HG03103 (cell line): ENCODE measurements at regions not wholly inside any gene's neighbourhood (a gene's known extent, or its start where the extent isn't known, plus 50 kb on each side); places are given as distances from the start of the nearest gene placed in this dataset.
"Not testable (repeated sequence)": the region's sequence is repeated elsewhere in the genome, so short reads cannot be mapped to it uniquely, and the experiment has no call there.

Experiments used
- ATAC-seq: cut with Tn5 transposase; IDR thresholded peaks from one replicate; pipeline ENCODE4 v1.9.1; 2021; ENCODE audit warnings: low read depth; ENCODE audit not compliant: unreplicated experiment

DNA sequence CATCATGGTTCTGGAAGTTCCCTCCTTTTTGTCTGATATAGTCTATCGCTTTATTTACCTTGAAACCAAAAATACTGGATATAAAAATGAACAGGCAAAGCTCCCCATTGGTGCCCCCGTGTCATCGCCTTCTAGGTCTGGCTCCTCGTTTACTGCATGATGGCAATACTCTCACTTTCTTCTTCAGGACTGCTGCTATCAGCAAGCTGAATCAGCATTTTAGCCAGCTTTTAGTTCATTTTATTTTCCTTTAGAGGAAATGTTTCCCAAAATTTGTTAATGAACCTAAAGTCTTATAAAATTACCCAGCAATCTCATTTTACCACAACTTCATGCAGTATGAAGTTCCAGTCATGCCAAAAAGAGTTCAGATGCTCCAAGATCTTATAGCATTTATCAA is 80.5 kb downstream of the ZIC3 start:
- ATAC-seq = no peak

DNA sequence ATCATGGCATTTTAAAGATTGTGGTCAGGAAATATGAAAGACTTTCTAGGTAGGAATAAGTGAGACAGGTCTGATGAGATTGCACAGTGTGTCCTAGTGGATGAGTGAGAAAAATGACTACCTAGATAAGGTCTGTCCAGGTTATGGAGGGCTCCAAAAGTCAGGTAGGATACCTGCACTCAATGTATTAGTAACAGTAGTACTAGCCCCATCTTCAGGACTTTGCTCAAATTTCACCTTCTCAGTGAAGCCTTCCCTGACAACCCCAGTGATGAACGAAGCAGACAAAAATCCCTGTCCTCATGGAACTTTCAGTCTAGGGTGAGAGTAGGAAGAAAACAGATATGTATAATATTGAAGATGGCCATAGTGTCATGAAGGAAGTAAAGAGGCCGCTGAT is 85.7 kb downstream of the ZIC3 start:
- ATAC-seq = no peak

DNA sequence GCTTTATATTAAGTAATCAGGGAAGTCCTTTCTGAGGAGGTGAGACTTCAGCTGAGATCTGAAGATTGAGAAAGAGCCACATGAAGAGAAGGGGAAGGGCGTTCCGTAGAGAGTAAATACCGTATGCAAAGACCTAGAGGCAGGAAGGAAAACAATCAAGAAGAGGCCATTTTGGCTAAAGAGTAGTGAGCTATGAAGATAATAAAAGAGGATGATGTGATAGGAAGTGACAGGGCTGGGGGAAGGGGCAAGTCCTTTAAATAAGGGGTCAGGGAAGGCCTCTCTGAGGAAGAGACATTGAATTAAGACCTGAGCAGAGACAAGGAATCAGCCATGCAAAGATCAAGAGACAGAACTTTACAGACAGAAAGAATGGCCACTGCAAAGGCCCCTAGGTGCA is 86.2 kb downstream of the ZIC3 start:
- ATAC-seq = no peak

DNA sequence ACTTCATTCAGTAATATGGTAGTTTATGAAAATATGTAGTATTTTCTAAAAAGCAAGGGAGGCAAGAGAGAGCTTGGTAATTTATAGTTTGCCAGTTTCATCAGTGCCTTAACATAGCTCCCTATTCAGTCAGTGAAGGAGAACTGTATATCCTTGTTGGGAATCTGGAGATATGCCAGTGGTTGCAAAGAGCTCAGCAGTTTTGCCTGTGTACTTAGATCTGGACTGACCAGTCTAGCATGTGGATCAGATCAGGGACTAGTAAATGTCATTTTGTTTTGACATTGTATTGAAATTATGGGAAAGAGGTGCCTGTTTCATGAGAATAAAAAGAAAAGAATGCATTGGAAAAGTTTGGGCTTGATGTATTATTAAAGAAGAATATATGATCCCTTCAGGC is 88.6 kb downstream of the ZIC3 start:
- no peak for ATAC-seq

DNA sequence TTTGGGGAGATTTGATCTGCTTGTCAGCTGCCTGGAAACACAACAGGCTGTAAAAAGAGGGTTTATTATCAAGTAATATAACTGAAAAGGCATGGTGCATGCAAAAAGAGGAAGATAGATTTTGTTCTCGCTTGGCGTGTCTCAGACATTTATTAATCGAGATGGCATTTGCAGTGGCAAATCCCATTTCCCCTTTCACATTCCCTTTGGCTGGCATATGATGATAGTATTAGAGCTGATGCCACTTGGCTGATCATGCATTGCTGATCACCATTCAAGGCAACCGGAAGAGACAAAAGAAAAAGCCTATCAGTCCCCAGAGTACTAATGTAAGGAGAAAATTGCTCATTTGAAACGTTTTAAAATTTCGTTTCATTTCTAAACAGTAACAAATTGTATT is 101.8 kb downstream of the ZIC3 start:
- ATAC-seq = no peak

DNA sequence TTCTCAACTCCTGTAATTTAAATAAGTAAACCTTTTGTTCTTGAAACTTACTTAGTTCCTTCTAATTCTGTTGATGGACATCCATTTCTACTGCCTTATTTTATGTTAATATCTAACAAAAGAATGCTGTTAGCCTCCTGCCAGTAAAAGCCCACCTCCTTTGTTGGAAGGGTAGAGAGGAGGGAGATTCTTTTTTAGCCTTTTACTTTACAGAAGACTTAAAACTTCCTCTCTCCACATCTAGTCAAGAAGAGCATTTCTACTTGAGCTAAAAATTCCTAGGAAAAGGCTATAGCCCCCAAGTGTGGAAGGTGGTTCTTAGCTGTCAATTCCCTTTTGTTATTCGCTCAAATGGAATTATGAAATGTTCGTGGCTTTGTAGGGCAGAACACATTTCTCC is 118.7 kb downstream of the ZIC3 start:
- no peak for ATAC-seq

DNA sequence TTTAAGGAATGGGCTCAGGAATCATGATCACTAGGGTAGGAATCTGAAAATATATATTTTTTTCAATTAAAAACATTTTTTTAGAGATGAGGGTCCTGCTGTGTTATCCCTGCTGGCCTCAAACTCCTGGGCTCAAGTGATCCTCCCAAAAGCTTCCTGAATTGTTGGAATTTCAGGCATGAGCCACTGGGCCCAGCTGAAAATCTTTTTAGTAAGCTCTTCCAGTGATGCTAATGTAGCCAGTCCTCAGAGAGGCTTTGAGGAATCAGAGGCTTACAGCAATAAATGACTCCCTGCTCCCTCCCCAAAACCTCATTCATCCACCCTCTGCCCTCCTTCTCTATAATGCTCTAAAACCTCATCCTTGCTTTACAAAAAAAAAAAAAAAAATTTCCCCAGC is 129.5 kb downstream of the ZIC3 start:
- no peak for ATAC-seq

DNA sequence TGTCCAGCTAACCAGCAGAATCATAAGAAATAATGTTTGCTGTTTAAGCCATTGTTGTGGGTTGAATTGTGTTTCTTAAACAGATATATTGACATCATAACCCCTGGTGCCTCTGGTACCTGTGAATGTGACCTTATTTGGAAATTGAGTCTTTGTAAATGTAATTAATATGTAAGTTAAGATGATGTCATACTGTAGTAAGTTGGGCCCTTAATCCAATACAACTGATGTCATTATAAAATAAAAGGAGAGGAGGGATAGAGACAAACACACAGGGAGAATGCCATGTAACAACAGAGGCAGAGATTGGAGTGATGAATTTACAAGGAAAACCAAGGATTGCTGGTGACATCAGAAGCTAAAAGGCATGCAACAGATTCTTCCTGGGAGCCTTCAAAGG is 141.4 kb downstream of the ZIC3 start:
- ATAC-seq = no peak

DNA sequence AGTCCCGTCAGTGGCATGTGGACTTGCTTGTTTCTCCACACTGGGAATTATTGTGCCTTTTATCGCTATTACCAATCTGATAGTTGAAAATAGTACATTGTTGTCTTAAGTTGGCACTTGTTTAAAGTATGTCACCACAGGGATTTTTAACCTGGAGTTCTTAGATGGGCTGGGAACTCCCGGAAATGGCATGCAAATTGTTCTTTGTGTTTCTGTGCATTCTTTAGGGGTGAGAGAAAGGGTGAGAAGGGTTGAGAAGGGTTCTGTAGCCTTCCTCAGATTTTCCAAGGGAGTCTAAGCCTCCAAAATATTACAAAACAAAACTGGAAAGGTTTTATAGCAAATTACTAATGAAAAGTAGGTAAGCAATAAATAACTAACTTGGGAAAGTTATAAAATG is 176.9 kb downstream of the ZIC3 start:
- ATAC-seq = no peak

DNA sequence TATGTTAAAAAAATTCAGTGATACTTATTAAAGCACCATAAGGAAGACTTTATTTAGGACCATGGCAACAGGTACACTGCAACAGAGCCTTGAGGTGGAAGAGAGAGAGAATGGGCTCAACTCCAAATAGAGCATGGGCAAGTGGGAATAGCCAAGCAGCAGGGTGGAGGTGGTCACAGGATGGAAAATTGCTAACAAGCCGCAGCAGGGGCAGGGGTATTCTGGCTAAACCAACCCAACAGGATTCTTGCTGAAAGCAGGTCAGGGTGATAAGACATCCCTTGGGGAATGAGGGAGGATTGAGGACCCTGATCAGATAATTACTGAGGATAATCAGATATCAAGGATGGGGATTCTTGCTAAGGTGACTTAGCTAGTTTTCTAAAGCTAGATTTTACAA is 177.5 kb downstream of the ZIC3 start:
- no peak for ATAC-seq

DNA sequence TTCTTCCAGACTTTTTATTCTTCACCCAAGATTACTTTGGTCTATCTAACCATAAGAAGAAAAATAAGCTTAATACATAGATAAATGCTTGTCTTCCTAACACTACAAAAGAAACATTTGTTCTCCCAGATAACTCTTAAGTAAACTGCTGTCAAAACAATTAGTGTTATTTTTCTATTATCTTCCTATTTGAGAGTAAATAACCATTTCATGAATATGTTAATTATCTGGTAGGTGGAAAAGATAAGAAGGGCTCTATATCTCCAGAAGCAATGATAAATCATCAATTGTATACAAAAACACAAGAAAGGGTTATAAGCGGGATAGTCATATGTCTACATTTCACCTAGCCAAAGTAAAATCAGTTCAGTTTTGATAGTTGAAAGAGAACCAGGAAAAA is 180.4 kb downstream of the ZIC3 start:
- no peak for ATAC-seq

DNA sequence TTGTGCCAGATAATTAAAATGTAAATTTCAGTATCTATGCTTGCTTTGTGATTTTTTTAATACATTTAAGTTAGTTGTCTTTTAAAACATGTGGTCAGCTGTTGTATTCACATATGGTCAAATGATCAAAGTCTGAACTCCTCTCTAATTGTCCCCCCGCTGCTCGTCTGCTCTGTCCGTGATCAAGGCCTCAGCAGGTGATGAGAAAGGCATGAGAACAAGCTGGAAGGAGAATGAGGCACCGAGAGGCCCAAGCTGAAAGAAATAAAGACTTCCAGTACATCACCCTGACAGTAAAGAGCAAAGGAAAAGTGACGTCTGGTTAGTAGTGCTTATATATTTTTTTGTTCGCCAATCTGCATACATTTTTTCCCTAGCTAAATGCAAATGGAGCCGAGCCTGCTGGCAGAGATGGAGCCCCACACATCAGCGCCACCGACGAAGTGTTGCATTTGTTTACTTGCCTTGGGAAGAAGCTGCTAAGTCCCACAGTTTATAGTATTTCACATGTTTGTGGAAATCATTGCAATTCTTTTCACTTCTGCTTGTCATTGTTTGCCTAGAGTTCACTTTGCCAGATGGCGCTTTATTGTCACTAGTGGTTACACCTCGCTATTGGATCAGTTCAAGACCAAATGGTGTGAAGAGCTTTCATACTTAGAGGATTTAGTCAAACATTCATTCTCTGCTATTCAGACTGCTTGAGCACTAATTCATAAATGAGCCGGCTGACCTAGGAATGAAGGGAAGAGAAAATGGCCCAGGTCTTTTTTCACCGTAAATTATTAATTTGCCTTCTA is 181.5 kb downstream of the ZIC3 start:
- no peak for ATAC-seq

DNA sequence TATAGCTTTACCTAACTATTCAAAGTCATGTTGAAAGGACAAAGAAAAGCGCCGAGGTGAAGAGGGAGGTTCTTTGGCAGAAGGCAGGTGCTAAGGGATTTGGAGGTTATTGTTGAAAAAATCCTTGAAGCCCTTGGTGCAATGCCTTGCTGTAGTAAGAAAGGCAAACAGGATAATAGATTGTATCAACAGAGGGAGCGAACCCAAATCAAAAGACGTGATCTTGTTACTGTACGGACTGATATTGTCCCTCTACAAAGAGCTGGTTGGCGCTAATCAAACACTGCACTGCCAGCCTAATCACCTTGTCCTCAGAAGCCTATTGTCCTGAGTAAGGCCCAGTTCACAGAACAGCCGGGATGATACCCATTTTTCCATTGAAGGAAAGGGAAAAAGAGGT is 182.9 kb downstream of the ZIC3 start:
- no peak for ATAC-seq

DNA sequence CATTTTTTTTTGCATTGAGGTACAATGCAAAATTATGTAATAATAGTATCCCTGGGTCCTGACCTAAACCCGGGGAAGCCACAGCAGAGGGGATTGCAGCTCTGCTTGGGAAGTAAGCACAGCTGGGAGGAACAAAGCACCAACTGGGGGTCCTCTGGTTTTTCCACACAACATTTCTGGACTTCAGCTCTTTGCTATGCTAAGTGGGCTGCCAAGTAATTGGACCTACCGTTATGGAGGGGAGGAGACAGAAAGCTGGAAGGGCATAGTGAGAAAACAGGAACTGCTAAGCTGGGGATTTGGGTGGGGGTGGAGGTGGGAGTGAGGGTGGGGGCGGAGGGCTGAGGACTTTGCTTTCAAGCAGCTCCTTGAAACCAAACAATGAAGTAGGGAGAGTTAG is 183.3 kb downstream of the ZIC3 start:
- no peak for ATAC-seq

DNA sequence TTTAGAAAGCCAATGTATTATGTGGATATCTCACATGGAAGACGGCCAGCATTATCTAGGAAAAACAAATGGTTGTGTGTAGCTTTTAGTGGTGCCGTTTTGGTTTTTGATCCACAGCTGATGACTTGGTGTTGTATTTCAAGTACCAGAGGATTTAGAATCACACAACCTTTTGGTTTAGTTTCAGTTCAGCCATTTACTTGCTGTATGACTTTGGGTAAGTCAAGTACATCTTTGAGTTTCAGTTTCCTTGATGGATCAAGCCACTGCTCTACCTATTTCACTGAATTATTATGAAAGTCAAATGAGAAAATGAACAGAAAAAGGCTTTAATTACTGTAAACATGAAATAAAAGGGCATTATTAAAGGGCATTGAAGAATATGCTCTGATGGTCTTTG is 205.6 kb downstream of the ZIC3 start:
- ATAC-seq = no peak

DNA sequence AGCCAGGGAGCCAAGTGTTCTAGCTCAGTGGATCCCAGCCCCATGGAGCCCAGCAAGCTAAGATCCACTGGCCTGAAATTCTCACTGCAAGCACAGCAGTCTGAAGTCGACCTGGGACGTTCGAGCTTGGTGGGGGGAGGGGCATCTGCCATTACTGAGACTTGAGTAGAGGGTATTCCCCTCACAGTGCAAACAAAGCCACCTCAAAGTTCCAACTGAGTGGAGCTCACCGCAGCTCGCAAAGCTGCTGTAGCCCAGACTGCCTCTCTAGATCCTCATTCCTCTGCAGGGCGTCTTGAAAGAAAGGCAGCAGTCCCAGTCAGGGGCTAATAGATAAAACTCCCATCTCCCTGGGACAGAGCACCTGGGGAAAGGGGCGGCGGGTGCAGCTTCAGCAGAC is 226.3 kb downstream of the ZIC3 start:
- ATAC-seq = no peak

DNA sequence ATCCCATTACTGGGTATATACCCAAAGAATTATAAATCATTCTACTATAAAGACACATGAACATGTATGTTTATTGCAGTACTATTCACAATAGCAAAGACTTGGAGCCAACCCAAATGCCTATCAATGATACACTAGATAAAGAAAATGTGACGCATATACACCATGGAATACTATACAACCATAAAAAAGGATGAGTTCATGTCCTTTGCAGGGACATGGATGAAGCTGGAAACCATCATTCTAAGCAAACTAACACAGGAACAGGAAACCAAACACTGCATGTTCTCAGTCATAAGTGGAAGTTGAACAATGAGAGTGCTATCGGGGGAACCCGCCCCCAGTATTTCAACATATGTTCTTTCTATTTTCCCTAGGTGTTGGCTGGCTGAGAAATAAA is 232.0 kb downstream of the ZIC3 start:
- ATAC-seq = not testable (repeated sequence)

DNA sequence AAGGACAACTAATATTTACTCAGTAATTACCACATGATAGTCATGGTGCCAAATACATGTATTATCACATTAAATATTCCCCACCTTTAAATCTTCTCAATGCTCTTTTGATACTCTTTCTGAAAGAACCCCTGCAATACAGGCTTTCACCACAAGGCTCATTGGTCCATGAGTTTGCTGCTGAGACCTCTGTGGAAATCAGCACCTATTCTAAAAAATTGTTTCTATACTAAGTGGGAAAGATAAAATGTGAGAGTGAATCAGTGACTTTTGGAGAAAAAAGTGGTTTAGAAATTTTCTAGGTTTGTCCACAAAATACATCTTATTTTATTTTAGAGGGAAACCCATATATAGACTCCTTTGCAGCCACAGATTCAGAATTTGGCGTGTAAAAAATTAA is 257.3 kb downstream of the ZIC3 start:
- ATAC-seq = no peak

DNA sequence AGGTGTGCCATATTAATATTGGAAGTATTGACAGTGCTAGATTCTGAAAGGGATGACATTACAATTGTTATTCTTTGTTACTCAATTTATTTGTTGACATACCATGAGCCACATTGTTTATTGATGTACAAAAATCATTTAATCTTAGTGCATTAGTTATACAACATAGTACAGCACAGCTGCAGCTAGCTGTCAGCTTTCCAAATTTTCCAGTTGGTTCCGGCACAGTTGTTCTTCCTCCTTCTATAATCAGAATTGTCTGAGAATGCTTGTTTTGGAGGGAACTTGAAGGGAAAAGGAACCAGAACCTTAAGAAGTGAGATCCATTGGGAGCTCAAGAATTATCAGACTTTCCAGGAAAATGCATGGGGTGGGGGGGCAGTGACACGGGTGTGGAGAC is 281.4 kb downstream of the ZIC3 start:
- ATAC-seq = no peak

DNA sequence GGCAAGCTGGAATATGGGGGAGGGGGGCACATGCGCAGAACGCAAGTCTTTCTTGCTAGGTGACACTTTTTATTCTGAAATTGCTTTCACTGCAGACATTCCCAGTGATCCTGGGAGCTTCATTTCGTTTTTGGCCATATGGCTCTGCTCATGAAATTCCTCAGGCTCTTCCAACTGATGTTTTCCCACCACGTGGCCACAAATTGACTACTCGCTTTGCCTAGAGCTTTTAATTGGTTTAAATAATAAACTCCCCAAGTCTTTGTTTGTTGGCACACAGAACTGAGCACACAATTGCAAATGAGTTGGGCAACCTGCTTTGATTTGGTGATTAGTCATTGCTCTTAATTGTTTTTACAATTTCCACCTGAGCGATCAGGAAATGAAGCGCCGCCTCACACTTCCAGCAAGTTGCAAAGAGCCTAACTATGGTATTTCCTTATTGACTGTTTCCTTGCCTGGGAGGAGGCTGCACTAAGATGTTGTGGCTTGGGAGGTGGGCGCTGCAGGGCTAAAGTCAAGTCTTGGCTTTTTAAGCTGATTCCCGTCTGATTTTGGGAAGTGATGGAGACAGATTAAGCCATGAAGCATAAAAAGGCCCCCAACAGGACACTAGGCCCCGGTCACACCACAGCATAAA is 282.5 kb downstream of the ZIC3 start:
- ATAC-seq = no peak

DNA sequence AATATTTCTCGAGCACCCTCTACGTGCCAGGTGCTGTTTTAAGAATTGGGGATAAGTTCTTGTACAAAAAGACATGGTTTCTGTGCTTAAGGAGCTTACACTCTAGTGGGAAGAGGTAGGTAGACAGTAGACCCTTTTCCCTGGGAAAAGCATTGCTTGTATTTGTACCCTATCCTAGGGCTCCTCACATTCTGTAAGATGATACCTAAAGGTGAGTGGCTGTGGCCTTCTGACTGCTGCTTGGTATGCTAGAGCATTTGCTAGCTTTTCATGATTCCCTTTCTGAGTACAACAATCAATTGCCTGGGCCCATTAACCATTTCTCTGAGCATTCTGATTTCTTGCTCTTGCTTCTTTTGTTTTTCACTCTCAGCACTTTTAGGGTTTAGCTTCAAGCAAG is 286.6 kb downstream of the ZIC3 start:
- no peak for ATAC-seq

DNA sequence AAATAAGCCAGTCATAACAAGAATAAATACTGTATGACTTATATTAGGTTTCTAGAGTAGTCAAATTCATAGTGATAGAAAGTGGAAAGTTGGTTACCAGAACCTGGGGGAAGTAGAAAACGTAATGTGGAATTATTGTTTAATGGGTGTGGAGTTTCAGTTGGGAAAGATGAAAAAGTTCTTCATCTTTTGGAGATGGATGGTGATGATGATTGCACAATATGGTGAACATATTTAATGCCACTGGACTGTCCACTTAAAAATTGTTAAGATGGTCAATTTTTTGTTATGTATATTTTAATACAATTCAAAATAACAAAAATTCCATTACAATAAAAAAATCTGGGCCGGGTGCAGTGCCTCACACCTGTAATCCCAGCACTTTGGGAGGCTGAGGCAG is 289.6 kb downstream of the ZIC3 start:
- ATAC-seq = no peak

DNA sequence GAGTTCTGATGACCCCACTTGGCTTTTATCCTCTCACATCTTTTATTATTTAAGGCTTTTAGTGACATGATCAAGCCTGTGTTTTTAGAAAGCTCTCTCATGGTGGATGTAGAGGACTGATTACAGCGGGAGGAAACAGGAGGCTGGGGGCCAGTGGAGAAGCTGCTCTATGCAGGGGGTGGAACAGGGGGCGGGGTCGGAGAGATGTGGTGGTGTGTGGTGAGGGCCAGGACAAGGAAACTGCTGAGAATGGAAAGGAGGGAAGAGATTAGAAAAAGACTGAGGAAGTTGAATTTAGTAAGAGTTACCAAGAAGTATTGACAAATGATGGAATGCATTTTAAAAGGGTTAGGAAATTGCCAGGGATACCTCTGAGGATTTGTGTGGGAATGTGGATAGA is 292.2 kb downstream of the ZIC3 start:
- ATAC-seq = no peak
